ENCODE measurements at regions not wholly inside any gene's neighbourhood (a gene's known extent, or its start where the extent isn't known, plus 50 kb on each side); places are given as distances from the start of the nearest gene placed in this dataset.

GRCh38 chr2:40004336-40004735, 225.3 kb upstream of the THUMPD2 start:
- no peak for TF ChIP-seq MAX (IDR thresholded peaks at IDR 0.05; ENCODE audit: low read depth, low read length)
- TF ChIP-seq POLR2A (IDR thresholded peaks at IDR 0.05; ENCODE audit: extremely low read depth, insufficient read length): no peak
- TF ChIP-seq CTCF (IDR thresholded peaks at IDR 0.05; ENCODE audit: low read depth, low read length): no peak
- TF ChIP-seq MYC (IDR thresholded peaks at IDR 0.05; ENCODE audit: low read depth, low read length): no peak
- DNase-seq (ENCODE audit: low read depth): no peak
- H3K4me3 ChIP-seq (ENCODE audit: low read depth, low read length): no peak overlapping the region

- no peak for TF ChIP-seq MYC (IDR thresholded peaks at IDR 0.05; ENCODE audit: low read depth, low read length)
- no peak for TF ChIP-seq POLR2A (IDR thresholded peaks at IDR 0.05; ENCODE audit: extremely low read depth, insufficient read length)
- H3K4me3 ChIP-seq (ENCODE audit: low read depth, low read length): no peak overlapping the region
- DNase-seq (ENCODE audit: low read depth): no peak
Measured at GRCh38 chr2:40002339-40002738, 223.3 kb upstream of the THUMPD2 start.

GRCh38 chr2:39999864-40000263, 220.8 kb upstream of the THUMPD2 start:
- no peak for TF ChIP-seq MYC (IDR thresholded peaks at IDR 0.05; ENCODE audit: low read depth, low read length)
- no peak for TF ChIP-seq CTCF (IDR thresholded peaks at IDR 0.05; ENCODE audit: low read depth, low read length)
- no peak for TF ChIP-seq POLR2A (IDR thresholded peaks at IDR 0.05; ENCODE audit: extremely low read depth, insufficient read length)
- H3K4me3 ChIP-seq (ENCODE audit: low read depth, low read length): no peak overlapping the region
- DNase-seq (ENCODE audit: low read depth): no peak

- H3K4me3 ChIP-seq (ENCODE audit: low read depth, low read length): no peak overlapping the region
- no peak for TF ChIP-seq MYC (IDR thresholded peaks at IDR 0.05; ENCODE audit: low read depth, low read length)
- no peak for TF ChIP-seq CTCF (IDR thresholded peaks at IDR 0.05; ENCODE audit: low read depth, low read length)
- no peak for TF ChIP-seq MAX (IDR thresholded peaks at IDR 0.05; ENCODE audit: low read depth, low read length)
- TF ChIP-seq POLR2A (IDR thresholded peaks at IDR 0.05; ENCODE audit: extremely low read depth, insufficient read length): no peak
- DNase-seq (ENCODE audit: low read depth): no peak
Measured at GRCh38 chr2:39998617-39999016, 219.6 kb upstream of the THUMPD2 start.

- no peak for TF ChIP-seq MYC (IDR thresholded peaks at IDR 0.05; ENCODE audit: low read depth, low read length)
- no peak for TF ChIP-seq POLR2A (IDR thresholded peaks at IDR 0.05; ENCODE audit: extremely low read depth, insufficient read length)
- no peak for TF ChIP-seq MAX (IDR thresholded peaks at IDR 0.05; ENCODE audit: low read depth, low read length)
- no peak for TF ChIP-seq CTCF (IDR thresholded peaks at IDR 0.05; ENCODE audit: low read depth, low read length)
- peak; percentile 49 for DNase-seq (ENCODE audit: low read depth)
- no peak overlapping the region for H3K4me3 ChIP-seq (ENCODE audit: low read depth, low read length)
Measured at GRCh38 chr2:39996653-39997080, 217.6 kb upstream of the THUMPD2 start.

- TF ChIP-seq MAX (IDR thresholded peaks at IDR 0.05; ENCODE audit: low read depth, low read length) (no peak), POLR2A (IDR thresholded peaks at IDR 0.05; ENCODE audit: extremely low read depth, insufficient read length) (no peak), MYC (IDR thresholded peaks at IDR 0.05; ENCODE audit: low read depth, low read length) (no peak), CTCF (IDR thresholded peaks at IDR 0.05; ENCODE audit: low read depth, low read length) (no peak)
- no peak for DNase-seq (ENCODE audit: low read depth)
Measured at GRCh38 chr2:39995005-39995737, 216.1 kb upstream of the THUMPD2 start.

More at GRCh38 chr2:39995005-39995737, 216.1 kb upstream of the THUMPD2 start:
- no peak overlapping the region for H3K4me3 ChIP-seq (ENCODE audit: low read depth, low read length)

Measured in NB4 (cell line).